ENCODE measurements at regions not wholly inside any gene's neighbourhood (a gene's known extent, or its start where the extent isn't known, plus 50 kb on each side); places are given as distances from the start of the nearest gene placed in this dataset.
"Not testable (repeated sequence)": the region's sequence is repeated elsewhere in the genome, so short reads cannot be mapped to it uniquely, and the experiment has no call there.

- DNase-seq = no peak
Measured at GRCh38 chr2:235223011-235223410, 270.8 kb upstream of the AGAP1 start.

DNA sequence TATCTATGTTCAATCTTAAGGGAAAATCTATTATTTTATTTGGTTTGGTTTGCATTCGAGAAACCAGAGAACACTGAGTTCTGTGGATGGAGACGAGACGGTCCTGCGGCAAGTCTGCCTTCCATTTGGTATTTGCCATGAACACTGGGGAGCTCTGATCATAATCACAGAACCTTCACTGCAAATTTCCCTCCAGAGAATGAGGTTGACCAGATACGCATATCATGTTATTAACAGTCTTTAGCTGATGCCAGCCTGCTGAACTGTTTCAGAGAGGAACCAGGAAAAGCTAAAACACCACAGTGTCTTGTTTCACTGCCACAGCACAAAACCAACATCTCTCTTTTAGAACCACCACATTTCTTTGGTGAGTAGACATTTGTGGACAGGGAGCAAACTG is 269.4 kb upstream of the AGAP1 start:
- DNase-seq = no peak

- DNase-seq = no peak
Measured at GRCh38 chr2:235225261-235225660, 268.6 kb upstream of the AGAP1 start.

GRCh38 chr2:235227590-235227989 is 266.3 kb upstream of the AGAP1 start:
- DNase-seq = peak; percentile 35

DNA sequence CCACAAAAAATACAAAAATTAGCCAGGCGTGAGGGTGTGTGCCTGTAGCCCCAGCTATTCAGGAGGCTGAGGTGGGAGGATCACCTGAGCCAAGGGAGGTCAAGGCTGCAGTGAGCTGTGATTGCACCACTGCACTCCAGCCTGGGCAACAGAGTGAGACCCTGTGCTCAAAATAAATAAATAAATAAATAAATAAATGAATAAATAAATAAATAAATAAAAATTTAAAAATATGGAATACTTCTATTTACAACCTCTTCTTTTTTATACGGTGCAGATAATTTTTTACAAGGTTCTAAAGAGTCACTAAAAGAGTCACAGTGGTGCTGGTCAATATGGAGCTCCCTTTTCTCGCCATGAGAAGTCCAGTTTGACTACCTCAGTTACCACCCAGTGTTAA is 265.4 kb upstream of the AGAP1 start:
- DNase-seq = not testable (repeated sequence)

- no peak for DNase-seq
Measured at GRCh38 chr2:235229236-235229635, 264.6 kb upstream of the AGAP1 start.

GRCh38 chr2:235230821-235231601 is 262.8 kb upstream of the AGAP1 start:
- no peak for DNase-seq

- DNase-seq = no peak
Measured at GRCh38 chr2:235232449-235233433, 261.1 kb upstream of the AGAP1 start.

DNA sequence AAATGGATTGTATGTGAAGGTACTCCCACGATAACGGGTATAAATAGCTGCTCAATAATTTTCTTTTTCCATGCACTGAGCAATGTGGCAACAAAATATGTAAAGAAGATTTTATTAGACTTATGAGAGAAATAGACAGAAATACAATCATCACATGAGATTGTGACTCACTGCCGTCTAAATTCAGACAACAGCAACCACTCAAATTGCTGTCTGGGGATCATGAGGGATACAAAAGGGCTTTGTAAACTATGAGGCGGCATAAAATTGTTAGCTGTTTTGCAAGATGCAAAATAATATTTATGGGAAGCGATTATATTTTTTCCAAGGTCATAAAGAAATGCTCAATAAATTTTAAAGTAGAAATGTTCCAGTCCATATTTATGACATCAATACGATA is 259.1 kb upstream of the AGAP1 start:
- no peak for DNase-seq

GRCh38 chr2:235235977-235236767 is 257.7 kb upstream of the AGAP1 start:
- DNase-seq = no peak

DNA sequence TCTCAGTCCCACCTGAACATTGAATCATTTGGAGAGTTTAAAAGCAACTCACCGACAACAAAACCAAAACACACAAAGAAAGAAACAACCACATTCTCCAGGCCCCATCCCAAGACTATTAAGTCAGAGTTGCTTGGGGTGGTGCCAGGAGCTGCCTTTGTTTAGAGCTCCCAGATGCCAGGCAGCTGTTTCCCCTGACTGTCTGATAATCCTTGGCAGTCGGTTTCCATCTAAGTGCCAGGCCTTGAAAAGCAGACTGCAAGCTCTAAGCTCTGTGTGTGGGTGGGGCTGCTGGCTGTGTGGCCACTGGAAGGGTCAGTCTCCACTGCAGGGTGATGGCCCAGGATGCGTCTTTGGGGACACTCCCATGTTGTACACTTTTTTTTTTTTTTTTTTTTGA is 255.3 kb upstream of the AGAP1 start:
- peak; percentile 35 for DNase-seq

- DNase-seq = no peak
Measured at GRCh38 chr2:235240574-235240973, 253.3 kb upstream of the AGAP1 start.

DNA sequence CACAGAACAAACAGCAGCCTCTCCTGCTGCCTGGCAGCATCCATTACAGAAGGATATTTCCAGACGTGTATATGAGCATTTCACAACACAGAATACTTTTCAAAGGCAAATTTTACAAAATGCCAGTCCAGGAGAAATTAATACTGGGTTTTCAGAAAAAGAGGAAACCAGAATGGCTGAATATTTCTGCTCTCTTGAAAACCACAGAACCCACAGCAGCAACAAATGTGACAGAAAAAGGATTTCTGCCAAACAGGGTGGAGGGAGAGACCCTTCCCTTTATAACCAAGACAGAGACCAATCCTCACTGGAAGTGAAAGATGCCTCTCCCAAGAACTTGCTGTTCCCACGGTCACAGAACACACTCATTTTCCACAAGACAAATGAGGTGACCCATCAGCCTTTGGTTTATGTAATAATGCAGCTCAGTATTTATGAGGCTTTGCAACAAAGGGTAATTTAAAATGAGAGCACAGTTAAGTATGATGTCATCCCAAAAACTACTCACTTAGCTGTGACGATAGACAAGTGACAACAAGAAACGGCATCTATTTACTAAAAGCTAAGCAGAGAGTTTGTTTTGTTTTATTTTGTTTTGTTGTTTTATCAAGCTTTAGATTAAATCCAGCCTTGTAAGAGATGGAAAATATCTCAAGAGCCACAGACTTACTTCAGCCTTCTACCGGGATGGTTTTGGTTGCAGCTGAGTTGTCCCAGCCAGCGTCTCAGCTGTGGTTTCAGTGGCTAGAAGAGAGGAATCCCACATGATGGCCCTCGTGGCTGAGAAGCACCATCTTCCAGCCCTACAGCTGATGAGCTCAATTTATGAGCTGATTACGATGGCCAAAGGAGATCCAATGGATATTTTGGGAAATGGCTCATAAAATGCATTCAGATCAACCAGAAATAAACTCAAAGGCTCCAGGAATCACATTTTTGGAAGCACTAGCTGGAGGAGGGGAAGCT is 249.3 kb upstream of the AGAP1 start:
- DNase-seq = no peak

GRCh38 chr2:235247001-235247400 is 246.8 kb upstream of the AGAP1 start:
- DNase-seq = no peak

- DNase-seq = no peak
Measured at GRCh38 chr2:235255693-235256092, 238.2 kb upstream of the AGAP1 start.

DNA sequence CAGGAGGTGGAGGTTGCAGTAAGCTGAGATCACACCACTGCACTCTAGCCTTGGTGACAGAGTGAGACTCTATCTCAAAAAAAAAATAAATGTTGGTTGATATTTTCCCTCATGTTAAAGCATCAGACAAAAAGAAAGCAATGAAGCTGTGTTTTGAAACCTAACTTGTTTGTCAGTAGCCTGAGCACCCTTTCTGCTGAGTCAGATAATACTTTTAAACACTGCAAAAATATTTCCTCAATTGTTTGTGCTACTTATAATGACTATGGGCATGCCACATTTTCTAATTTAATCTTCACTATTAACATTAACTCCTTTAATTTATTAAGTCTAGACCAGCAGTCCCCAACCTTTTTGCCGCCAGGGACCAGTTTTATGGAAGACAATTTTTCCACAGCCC is 236.3 kb upstream of the AGAP1 start:
- DNase-seq = no peak

- DNase-seq = peak; percentile 3
Measured at GRCh38 chr2:235262750-235263149, 231.1 kb upstream of the AGAP1 start.

- peak; percentile 65 for DNase-seq
Measured at GRCh38 chr2:235263205-235264120, 230.4 kb upstream of the AGAP1 start.

DNA sequence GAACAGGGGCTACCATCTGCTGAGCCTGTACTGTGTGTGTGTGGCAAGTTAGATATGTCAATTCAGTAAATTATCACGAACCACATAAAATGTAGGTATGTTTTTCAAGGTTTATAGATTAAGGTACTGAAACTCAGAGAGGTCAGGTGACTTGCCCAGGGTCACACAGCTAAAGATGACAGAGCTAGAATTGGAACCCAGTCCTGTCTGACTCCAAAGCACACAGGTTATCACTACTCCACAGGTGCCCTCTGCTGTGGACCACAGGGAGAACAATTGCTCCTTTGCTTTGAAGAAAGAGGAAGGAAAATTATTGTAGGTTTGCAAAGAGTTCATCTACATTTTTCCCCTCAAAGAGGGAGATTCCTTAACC is 229.7 kb upstream of the AGAP1 start:
- no peak for DNase-seq

DNA sequence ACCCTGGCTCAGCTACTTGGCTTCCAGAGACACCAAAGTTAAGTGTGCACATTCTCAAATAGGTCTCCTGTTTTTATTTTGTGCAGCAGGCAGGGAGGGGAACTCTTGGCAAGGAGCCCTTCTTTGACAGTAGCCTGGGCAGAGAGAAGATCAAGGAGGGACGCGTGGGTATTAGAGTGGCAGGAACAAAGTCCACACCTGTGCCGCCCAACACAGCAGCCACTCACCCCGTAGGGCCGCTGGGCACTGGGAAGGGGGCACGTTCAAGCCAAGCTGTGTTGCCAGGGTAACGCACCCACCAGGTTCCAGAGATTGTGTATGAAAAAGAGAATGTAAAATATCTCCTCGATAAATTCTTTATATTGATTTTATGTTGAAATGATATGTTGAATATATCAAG is 229.3 kb upstream of the AGAP1 start:
- DNase-seq = no peak
